ENCODE measurements at regions not wholly inside any gene's neighbourhood (a gene's known extent, or its start where the extent isn't known, plus 50 kb on each side); places are given as distances from the start of the nearest gene placed in this dataset.

DNA sequence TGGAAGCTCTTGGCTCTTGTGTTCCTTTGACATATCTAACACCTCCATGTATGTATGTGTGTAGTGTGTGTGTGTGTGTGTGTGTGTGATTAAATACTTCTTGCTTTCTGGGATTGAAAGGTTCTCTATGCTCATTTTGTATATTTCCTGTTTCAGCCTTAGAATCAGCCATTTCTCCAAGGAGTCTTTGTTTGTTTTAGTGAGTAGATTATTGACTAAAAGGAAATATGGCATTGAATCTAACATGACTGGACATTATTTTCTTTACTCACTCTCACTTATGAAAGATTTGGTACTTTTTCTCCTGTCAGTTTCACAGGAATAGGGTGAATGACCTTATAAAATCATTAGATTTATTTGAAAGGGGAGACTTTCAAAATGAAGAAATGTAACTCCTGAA is 413.8 kb upstream of the SLC14A2 start:
- TF ChIP-seq, protein P1, sequence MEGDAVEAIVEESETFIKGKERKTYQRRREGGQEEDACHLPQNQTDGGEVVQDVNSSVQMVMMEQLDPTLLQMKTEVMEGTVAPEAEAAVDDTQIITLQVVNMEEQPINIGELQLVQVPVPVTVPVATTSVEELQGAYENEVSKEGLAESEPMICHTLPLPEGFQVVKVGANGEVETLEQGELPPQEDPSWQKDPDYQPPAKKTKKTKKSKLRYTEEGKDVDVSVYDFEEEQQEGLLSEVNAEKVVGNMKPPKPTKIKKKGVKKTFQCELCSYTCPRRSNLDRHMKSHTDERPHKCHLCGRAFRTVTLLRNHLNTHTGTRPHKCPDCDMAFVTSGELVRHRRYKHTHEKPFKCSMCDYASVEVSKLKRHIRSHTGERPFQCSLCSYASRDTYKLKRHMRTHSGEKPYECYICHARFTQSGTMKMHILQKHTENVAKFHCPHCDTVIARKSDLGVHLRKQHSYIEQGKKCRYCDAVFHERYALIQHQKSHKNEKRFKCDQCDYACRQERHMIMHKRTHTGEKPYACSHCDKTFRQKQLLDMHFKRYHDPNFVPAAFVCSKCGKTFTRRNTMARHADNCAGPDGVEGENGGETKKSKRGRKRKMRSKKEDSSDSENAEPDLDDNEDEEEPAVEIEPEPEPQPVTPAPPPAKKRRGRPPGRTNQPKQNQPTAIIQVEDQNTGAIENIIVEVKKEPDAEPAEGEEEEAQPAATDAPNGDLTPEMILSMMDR (conservative IDR thresholded peaks at IDR 0.05; ENCODE audit: low read depth, low read length), result no peak
- no peak for TF ChIP-seq EZH2 (IDR thresholded peaks at IDR 0.05; ENCODE audit: borderline replicate concordance, low read depth, low read length, poor library complexity, severe bottlenecking)

All from A673 (cell line).